ENCODE measurements at regions not wholly inside any gene's neighbourhood (a gene's known extent, or its start where the extent isn't known, plus 50 kb on each side); places are given as distances from the start of the nearest gene placed in this dataset.

GRCh38 chr14:39740454-39740853 is 308.2 kb upstream of the FBXO33 start:
- Histone ChIP-seq H3K36me3 (ENCODE audit: control insufficient read depth, insufficient read depth, low read length) (no peaks in the 10 kb centered on the region), H3K27ac (ENCODE audit: low read depth, low read length, severe bottlenecking) (no peak overlapping the region), H3K4me1 (ENCODE audit: control insufficient read depth, insufficient read depth, low read length, poor library complexity, severe bottlenecking) (no peaks in the 10 kb centered on the region), H3K9me3 (ENCODE audit: control insufficient read depth, low read length) (no peaks in the 10 kb centered on the region), H3K4me3 (ENCODE audit: extremely low read depth, insufficient read depth, low read length, poor library complexity, severe bottlenecking) (no peak overlapping the region)

- H3K9me3 ChIP-seq (ENCODE audit: control insufficient read depth, low read length): no peaks in the 10 kb centered on the region
- no peak overlapping the region for H3K27ac ChIP-seq (ENCODE audit: low read depth, low read length, severe bottlenecking)
- no peaks in the 10 kb centered on the region for H3K36me3 ChIP-seq (ENCODE audit: control insufficient read depth, insufficient read depth, low read length)
- no peak overlapping the region for H3K4me3 ChIP-seq (ENCODE audit: extremely low read depth, insufficient read depth, low read length, poor library complexity, severe bottlenecking)
- 90 to 94% methylated on average over 2 of the region's 2 CpGs for WGBS, 2 experiments (ENCODE audit: insufficient coverage in 2 of 2)
- H3K4me1 ChIP-seq (ENCODE audit: control insufficient read depth, insufficient read depth, low read length, poor library complexity, severe bottlenecking): no peaks in the 10 kb centered on the region
These were observed 307.6 kb upstream of the FBXO33 start for GRCh38 chr14:39739796-39740195.

GRCh38 chr14:39734306-39734705 is 302.1 kb upstream of the FBXO33 start:
- Histone ChIP-seq H3K27ac (ENCODE audit: low read depth, low read length, severe bottlenecking) (no peak overlapping the region), H3K4me3 (ENCODE audit: extremely low read depth, insufficient read depth, low read length, poor library complexity, severe bottlenecking) (no peak overlapping the region), H3K4me1 (ENCODE audit: control insufficient read depth, insufficient read depth, low read length, poor library complexity, severe bottlenecking) (peaks cover 5% of the 10 kb centered on the region), H3K9me3 (ENCODE audit: control insufficient read depth, low read length) (no peaks in the 10 kb centered on the region), H3K36me3 (ENCODE audit: control insufficient read depth, insufficient read depth, low read length) (no peaks in the 10 kb centered on the region)

- H3K27ac ChIP-seq (ENCODE audit: low read depth, low read length, severe bottlenecking): no peak overlapping the region
- H3K36me3 ChIP-seq (ENCODE audit: control insufficient read depth, insufficient read depth, low read length): no peaks in the 10 kb centered on the region
- no peaks in the 10 kb centered on the region for H3K9me3 ChIP-seq (ENCODE audit: control insufficient read depth, low read length)
- H3K4me3 ChIP-seq (ENCODE audit: extremely low read depth, insufficient read depth, low read length, poor library complexity, severe bottlenecking): no peak overlapping the region
- peaks cover 5% of the 10 kb centered on the region for H3K4me1 ChIP-seq (ENCODE audit: control insufficient read depth, insufficient read depth, low read length, poor library complexity, severe bottlenecking)
- WGBS, 2 experiments (ENCODE audit: insufficient coverage in 2 of 2): 100% methylated on average over 1 of the region's 1 CpG; no CpG with 5 or more reads in 1 of the 2 experiments
These were observed 301.5 kb upstream of the FBXO33 start for GRCh38 chr14:39733741-39734140.

- Histone ChIP-seq H3K9me3 (ENCODE audit: control insufficient read depth, low read length) (no peaks in the 10 kb centered on the region), H3K4me1 (ENCODE audit: control insufficient read depth, insufficient read depth, low read length, poor library complexity, severe bottlenecking) (peaks cover 5% of the 10 kb centered on the region), H3K4me3 (ENCODE audit: extremely low read depth, insufficient read depth, low read length, poor library complexity, severe bottlenecking) (no peak overlapping the region), H3K36me3 (ENCODE audit: control insufficient read depth, insufficient read depth, low read length) (no peaks in the 10 kb centered on the region), H3K27ac (ENCODE audit: low read depth, low read length, severe bottlenecking) (no peak overlapping the region)
- whole genome bisulfite sequencing, 2 experiments (ENCODE audit: insufficient coverage in 2 of 2): 80 to 83% methylated on average over 2 of the region's 2 CpGs
These were observed 299.7 kb upstream of the FBXO33 start for GRCh38 chr14:39731912-39732311.

GRCh38 chr14:39726563-39726962 is 294.3 kb upstream of the FBXO33 start:
- Histone ChIP-seq H3K4me1 (ENCODE audit: control insufficient read depth, insufficient read depth, low read length, poor library complexity, severe bottlenecking) (no peaks in the 10 kb centered on the region), H3K27ac (ENCODE audit: low read depth, low read length, severe bottlenecking) (no peak overlapping the region), H3K36me3 (ENCODE audit: control insufficient read depth, insufficient read depth, low read length) (no peaks in the 10 kb centered on the region), H3K9me3 (ENCODE audit: control insufficient read depth, low read length) (no peaks in the 10 kb centered on the region), H3K4me3 (ENCODE audit: extremely low read depth, insufficient read depth, low read length, poor library complexity, severe bottlenecking) (no peak overlapping the region)
- no CpG with 5 or more reads among the region's 2 CpGs for WGBS, 2 experiments (ENCODE audit: insufficient coverage in 2 of 2)

GRCh38 chr14:39722547-39723273 is 290.5 kb upstream of the FBXO33 start:
- Histone ChIP-seq H3K4me3 (ENCODE audit: extremely low read depth, insufficient read depth, low read length, poor library complexity, severe bottlenecking) (no peak overlapping the region), H3K4me1 (ENCODE audit: control insufficient read depth, insufficient read depth, low read length, poor library complexity, severe bottlenecking) (no peaks in the 10 kb centered on the region), H3K27ac (ENCODE audit: low read depth, low read length, severe bottlenecking) (no peak overlapping the region), H3K9me3 (ENCODE audit: control insufficient read depth, low read length) (no peaks in the 10 kb centered on the region), H3K36me3 (ENCODE audit: control insufficient read depth, insufficient read depth, low read length) (no peaks in the 10 kb centered on the region)
- WGBS, 2 experiments (ENCODE audit: insufficient coverage in 2 of 2): no CpG with 5 or more reads among the region's 2 CpGs

GRCh38 chr14:39716987-39717570 is 284.8 kb upstream of the FBXO33 start:
- Histone ChIP-seq H3K9me3 (ENCODE audit: control insufficient read depth, low read length) (no peaks in the 10 kb centered on the region), H3K4me1 (ENCODE audit: control insufficient read depth, insufficient read depth, low read length, poor library complexity, severe bottlenecking) (peaks cover 10% of the 10 kb centered on the region), H3K4me3 (ENCODE audit: extremely low read depth, insufficient read depth, low read length, poor library complexity, severe bottlenecking) (no peak overlapping the region), H3K36me3 (ENCODE audit: control insufficient read depth, insufficient read depth, low read length) (no peaks in the 10 kb centered on the region), H3K27ac (ENCODE audit: low read depth, low read length, severe bottlenecking) (no peak overlapping the region)
- WGBS, 2 experiments (ENCODE audit: insufficient coverage in 2 of 2): 80 to 88% methylated on average over 1 to 2 of the region's 3 CpGs

GRCh38 chr14:39712293-39712999 is 280.2 kb upstream of the FBXO33 start:
- H3K4me1 ChIP-seq (ENCODE audit: control insufficient read depth, insufficient read depth, low read length, poor library complexity, severe bottlenecking): peaks cover 10% of the 10 kb centered on the region
- no peaks in the 10 kb centered on the region for H3K36me3 ChIP-seq (ENCODE audit: control insufficient read depth, insufficient read depth, low read length)
- no peak overlapping the region for H3K4me3 ChIP-seq (ENCODE audit: extremely low read depth, insufficient read depth, low read length, poor library complexity, severe bottlenecking)
- no CpG with 5 or more reads among the region's 1 CpG for WGBS, 2 experiments (ENCODE audit: insufficient coverage in 2 of 2)
- H3K27ac ChIP-seq (ENCODE audit: low read depth, low read length, severe bottlenecking): no peak overlapping the region
- H3K9me3 ChIP-seq (ENCODE audit: control insufficient read depth, low read length): no peaks in the 10 kb centered on the region

GRCh38 chr14:39704594-39704993 is 272.4 kb upstream of the FBXO33 start:
- Histone ChIP-seq H3K36me3 (ENCODE audit: control insufficient read depth, insufficient read depth, low read length) (no peaks in the 10 kb centered on the region), H3K4me1 (ENCODE audit: control insufficient read depth, insufficient read depth, low read length, poor library complexity, severe bottlenecking) (no peaks in the 10 kb centered on the region), H3K9me3 (ENCODE audit: control insufficient read depth, low read length) (no peaks in the 10 kb centered on the region), H3K4me3 (ENCODE audit: extremely low read depth, insufficient read depth, low read length, poor library complexity, severe bottlenecking) (no peak overlapping the region), H3K27ac (ENCODE audit: low read depth, low read length, severe bottlenecking) (no peak overlapping the region)
- WGBS, 2 experiments (ENCODE audit: insufficient coverage in 2 of 2): 100% methylated on average over 1 of the region's 2 CpGs; no CpG with 5 or more reads in 1 of the 2 experiments

GRCh38 chr14:39694341-39694740 is 262.1 kb upstream of the FBXO33 start:
- Histone ChIP-seq H3K9me3 (ENCODE audit: control insufficient read depth, low read length) (no peaks in the 10 kb centered on the region), H3K4me1 (ENCODE audit: control insufficient read depth, insufficient read depth, low read length, poor library complexity, severe bottlenecking) (no peaks in the 10 kb centered on the region), H3K4me3 (ENCODE audit: extremely low read depth, insufficient read depth, low read length, poor library complexity, severe bottlenecking) (no peak overlapping the region), H3K27ac (ENCODE audit: low read depth, low read length, severe bottlenecking) (no peak overlapping the region), H3K36me3 (ENCODE audit: control insufficient read depth, insufficient read depth, low read length) (no peaks in the 10 kb centered on the region)
- WGBS, 2 experiments (ENCODE audit: insufficient coverage in 2 of 2): 85% methylated on average over 2 of the region's 2 CpGs; no CpG with 5 or more reads in 1 of the 2 experiments

Measured in mesodermal cell (in vitro differentiated cells).